DND-41 (cell line): ENCODE measurements at regions not wholly inside any gene's neighbourhood (a gene's known extent, or its start where the extent isn't known, plus 50 kb on each side); places are given as distances from the start of the nearest gene placed in this dataset.

Experiments used
- EZH2 ChIP-seq: IDR thresholded peaks from 3 replicates; pipeline ENCODE4 v1.6.1; 2012; ENCODE audit warnings: borderline replicate concordance, low read depth, mild to moderate bottlenecking, moderate library complexity, low read length, inconsistent platforms; ENCODE audit not compliant: severe bottlenecking
- TF ChIP-seq, protein P1 (sequence below): IDR thresholded peaks from 2 replicates; pipeline ENCODE4 v1.5.1; 2012; ENCODE audit warnings: borderline replicate concordance, low read length, moderate library complexity, mild to moderate bottlenecking; ENCODE audit not compliant: poor library complexity, severe bottlenecking; ENCODE audit errors: extremely low read depth

DNA sequence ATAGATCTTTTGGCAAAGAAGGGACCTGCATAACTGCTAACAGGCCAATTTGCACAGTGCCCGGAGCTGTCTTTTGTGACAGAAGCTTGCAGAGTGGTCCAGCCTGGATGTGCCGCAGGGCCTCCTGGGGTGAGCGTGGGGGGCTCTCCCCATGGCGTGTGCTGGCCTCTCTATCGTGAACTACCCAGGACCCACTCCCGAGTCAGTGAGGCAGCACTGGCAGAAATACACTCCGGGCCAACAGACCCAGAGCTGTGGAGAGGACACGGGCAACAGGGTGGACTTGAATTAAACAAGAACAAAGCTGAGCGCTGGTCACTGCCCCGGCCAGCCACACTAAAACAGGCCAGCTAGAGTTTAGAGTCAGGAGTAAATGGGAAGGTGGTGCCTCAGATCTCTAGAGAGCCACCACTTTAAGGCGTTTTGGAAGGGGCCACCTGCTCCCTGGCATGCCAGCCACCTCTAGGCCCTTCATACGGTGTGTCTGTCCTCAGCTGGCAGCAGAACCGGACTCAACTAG lies 152.1 kb downstream of the KLF13 start:
- TF ChIP-seq, protein P1, sequence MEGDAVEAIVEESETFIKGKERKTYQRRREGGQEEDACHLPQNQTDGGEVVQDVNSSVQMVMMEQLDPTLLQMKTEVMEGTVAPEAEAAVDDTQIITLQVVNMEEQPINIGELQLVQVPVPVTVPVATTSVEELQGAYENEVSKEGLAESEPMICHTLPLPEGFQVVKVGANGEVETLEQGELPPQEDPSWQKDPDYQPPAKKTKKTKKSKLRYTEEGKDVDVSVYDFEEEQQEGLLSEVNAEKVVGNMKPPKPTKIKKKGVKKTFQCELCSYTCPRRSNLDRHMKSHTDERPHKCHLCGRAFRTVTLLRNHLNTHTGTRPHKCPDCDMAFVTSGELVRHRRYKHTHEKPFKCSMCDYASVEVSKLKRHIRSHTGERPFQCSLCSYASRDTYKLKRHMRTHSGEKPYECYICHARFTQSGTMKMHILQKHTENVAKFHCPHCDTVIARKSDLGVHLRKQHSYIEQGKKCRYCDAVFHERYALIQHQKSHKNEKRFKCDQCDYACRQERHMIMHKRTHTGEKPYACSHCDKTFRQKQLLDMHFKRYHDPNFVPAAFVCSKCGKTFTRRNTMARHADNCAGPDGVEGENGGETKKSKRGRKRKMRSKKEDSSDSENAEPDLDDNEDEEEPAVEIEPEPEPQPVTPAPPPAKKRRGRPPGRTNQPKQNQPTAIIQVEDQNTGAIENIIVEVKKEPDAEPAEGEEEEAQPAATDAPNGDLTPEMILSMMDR: no peak
- no peak for TF ChIP-seq EZH2
